ENCODE measurements at regions not wholly inside any gene's neighbourhood (a gene's known extent, or its start where the extent isn't known, plus 50 kb on each side); places are given as distances from the start of the nearest gene placed in this dataset.
"Not testable (repeated sequence)": the region's sequence is repeated elsewhere in the genome, so short reads cannot be mapped to it uniquely, and the experiment has no call there.

- DNase-seq: no peak
These were observed 120.2 kb downstream of the ACAA2 start for GRCh38 chr18:49692906-49693716.

GRCh38 chr18:49691177-49691608 lies 122.1 kb downstream of the ACAA2 start:
- DNase-seq: no peak

GRCh38 chr18:49690312-49690711 lies 123.0 kb downstream of the ACAA2 start:
- no peak for DNase-seq

- DNase-seq: no peak
These were observed 123.5 kb downstream of the LIPG start for GRCh38 chr18:49685231-49685942.

- not testable (repeated sequence) for DNase-seq
These were observed 120.9 kb downstream of the LIPG start for GRCh38 chr18:49682803-49683190.

- no peak for DNase-seq
These were observed 120.4 kb downstream of the LIPG start for GRCh38 chr18:49682173-49682802.

GRCh38 chr18:49681387-49681786 lies 119.5 kb downstream of the LIPG start:
- DNase-seq: no peak

- no peak for DNase-seq
These were observed 116.6 kb downstream of the LIPG start for GRCh38 chr18:49678440-49678839.

GRCh38 chr18:49677762-49678413 lies 116.0 kb downstream of the LIPG start:
- DNase-seq: no peak

GRCh38 chr18:49677081-49677480 lies 115.2 kb downstream of the LIPG start:
- DNase-seq: no peak

GRCh38 chr18:49673281-49673680 lies 111.4 kb downstream of the LIPG start:
- no peak for DNase-seq

GRCh38 chr18:49672853-49673252 lies 111.0 kb downstream of the LIPG start:
- no peak for DNase-seq

- no peak for DNase-seq
These were observed 107.5 kb downstream of the LIPG start for GRCh38 chr18:49669403-49669802.

- DNase-seq: no peak
These were observed 106.9 kb downstream of the LIPG start for GRCh38 chr18:49668574-49669275.

GRCh38 chr18:49667462-49667861 lies 105.6 kb downstream of the LIPG start:
- DNase-seq: no peak

- DNase-seq: no peak
These were observed 104.4 kb downstream of the LIPG start for GRCh38 chr18:49666045-49666775.

GRCh38 chr18:49663899-49664890 lies 102.3 kb downstream of the LIPG start:
- DNase-seq: no peak

GRCh38 chr18:49662506-49662905 lies 100.6 kb downstream of the LIPG start:
- no peak for DNase-seq

GRCh38 chr18:49658823-49659404 lies 97.1 kb downstream of the LIPG start:
- no peak for DNase-seq

GRCh38 chr18:49656073-49656692 lies 94.3 kb downstream of the LIPG start:
- DNase-seq: no peak
